ENCODE measurements at regions not wholly inside any gene's neighbourhood (a gene's known extent, or its start where the extent isn't known, plus 50 kb on each side); places are given as distances from the start of the nearest gene placed in this dataset.

- in situ Hi-C loops (cut with MboI; ENCODE audit: low pct_unique_long_range_greater_than_20kb in 2 of 9, low sequenced_read_pairs in 9 of 9, unreplicated experiment in 9 of 9), result no loop called here
- 33 to 80% (median 66%) methylated on average over 1 to 4 of the region's 4 CpGs; no CpG with 5 or more reads in 3 of the 10 experiments for WGBS, 10 experiments
- no peak for ATAC-seq (replicated peaks in 6 of 8)
- Histone ChIP-seq H3K27ac (no peak overlapping the region), H3K4me3 (no peak overlapping the region), H3K4me1 (replicated peaks in 1 of 2) (no peaks in the 10 kb centered on the region)
Measured at GRCh38 chr7:133132906-133133305, 51.0 kb upstream of the CHCHD3 start.

DNA sequence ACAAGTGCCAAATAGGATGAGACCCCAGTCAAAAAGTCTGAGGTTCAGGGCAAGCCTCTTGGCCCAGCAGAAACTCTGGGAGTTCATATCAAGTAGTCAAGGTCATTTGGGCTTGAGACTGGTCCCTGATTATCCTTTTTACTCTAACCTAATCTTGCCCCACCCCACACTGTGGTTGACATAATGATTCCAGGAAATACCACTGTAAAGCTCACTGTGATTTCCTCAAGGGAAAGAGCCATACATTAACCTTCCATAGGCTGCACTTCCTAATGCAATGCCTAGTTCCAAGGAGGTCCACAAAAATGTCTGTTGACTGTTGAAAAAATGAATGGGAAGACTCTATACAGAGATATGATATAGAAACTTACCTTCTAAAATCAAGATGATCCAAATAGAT lies 52.9 kb upstream of the CHCHD3 start:
- H3K4me3 ChIP-seq, result no peak overlapping the region
- in situ Hi-C loops (cut with MboI; ENCODE audit: low pct_unique_long_range_greater_than_20kb in 2 of 9, low sequenced_read_pairs in 9 of 9, unreplicated experiment in 9 of 9), result no loop called here
- ATAC-seq (replicated peaks in 6 of 8), result no peak

DNA sequence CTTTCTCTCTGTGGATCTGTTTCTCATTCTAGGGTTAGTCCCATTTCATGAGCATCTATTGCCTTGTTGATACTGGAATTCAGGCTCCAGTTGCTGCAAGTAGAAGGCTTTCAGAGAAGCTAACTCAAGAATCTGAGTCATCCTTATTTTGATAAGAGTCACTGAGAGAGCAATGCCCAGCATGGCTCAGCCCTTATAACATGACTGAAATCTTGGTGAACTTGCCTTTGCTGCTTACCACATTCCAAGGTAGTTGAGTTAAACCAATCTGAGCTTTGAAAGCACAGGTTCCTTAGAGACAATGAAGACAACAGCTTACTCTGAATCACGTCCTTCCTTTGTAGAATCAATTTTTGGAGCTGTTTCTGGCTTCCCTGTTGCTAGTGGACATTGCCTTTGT lies 53.6 kb upstream of the CHCHD3 start:
- in situ Hi-C loops (cut with MboI; ENCODE audit: low pct_unique_long_range_greater_than_20kb in 2 of 9, low sequenced_read_pairs in 9 of 9, unreplicated experiment in 9 of 9), result no loop called here

More for the DNA sequence above, 52.9 kb upstream of the CHCHD3 start:
- Histone ChIP-seq H3K4me1 (replicated peaks in 1 of 2) (no peaks in the 10 kb centered on the region), H3K27ac (no peak overlapping the region)

DNA sequence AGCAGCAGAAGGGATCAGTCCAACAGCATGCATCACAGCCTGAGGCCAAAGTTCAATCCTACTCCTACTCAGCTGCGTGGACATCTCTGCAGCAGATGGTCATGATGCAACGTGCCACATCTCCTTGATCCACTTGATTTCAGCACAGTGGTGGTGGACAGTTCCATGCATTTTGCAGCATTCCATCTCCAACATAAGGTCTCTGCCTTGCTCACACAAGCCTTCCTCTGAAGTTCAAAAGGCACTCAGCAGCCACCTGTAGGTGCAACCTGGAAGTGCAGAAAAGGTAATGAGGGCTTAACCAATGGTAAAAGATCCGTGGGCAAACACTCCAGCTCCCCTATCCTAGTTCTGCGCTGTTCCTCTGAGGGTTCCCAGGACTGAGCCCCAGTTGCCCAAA lies 57.5 kb upstream of the CHCHD3 start:
- Histone ChIP-seq H3K4me1 (replicated peaks in 1 of 2) (no peaks in the 10 kb centered on the region), H3K4me3 (no peak overlapping the region), H3K27ac (no peak overlapping the region)
- in situ Hi-C loops (cut with MboI; ENCODE audit: low pct_unique_long_range_greater_than_20kb in 2 of 9, low sequenced_read_pairs in 9 of 9, unreplicated experiment in 9 of 9), result no loop called here
- ATAC-seq (replicated peaks in 6 of 8), result peak in 3 of 8 experiments; percentile 88 to 95 (median 92)
- 20 to 100% (median 64%) methylated on average over 1 to 4 of the region's 4 CpGs; no CpG with 5 or more reads in 3 of the 10 experiments for WGBS, 10 experiments

More for the DNA sequence above, 53.6 kb upstream of the CHCHD3 start:
- Histone ChIP-seq H3K4me1 (replicated peaks in 1 of 2) (no peaks in the 10 kb centered on the region), H3K4me3 (no peak overlapping the region), H3K27ac (no peak overlapping the region)
- WGBS, 10 experiments, result 0 to 44% (median 29%) methylated on average over 1 of the region's 1 CpG; no CpG with 5 or more reads in 3 of the 10 experiments
- ATAC-seq (replicated peaks in 6 of 8), result no peak

GRCh38 chr7:133139801-133140200 lies 57.9 kb upstream of the CHCHD3 start:
- Histone ChIP-seq H3K27ac (no peak overlapping the region), H3K4me1 (replicated peaks in 1 of 2) (no peaks in the 10 kb centered on the region), H3K4me3 (no peak overlapping the region)
- ATAC-seq (replicated peaks in 6 of 8), result peak in 2 of 8 experiments; percentile 63 to 84
- WGBS, 10 experiments, result 5 to 92% (median 48%) methylated on average over 1 to 4 of the region's 4 CpGs; no CpG with 5 or more reads in 2 of the 10 experiments
- in situ Hi-C loops (cut with MboI; ENCODE audit: low pct_unique_long_range_greater_than_20kb in 2 of 9, low sequenced_read_pairs in 9 of 9, unreplicated experiment in 9 of 9), result no loop called here

DNA sequence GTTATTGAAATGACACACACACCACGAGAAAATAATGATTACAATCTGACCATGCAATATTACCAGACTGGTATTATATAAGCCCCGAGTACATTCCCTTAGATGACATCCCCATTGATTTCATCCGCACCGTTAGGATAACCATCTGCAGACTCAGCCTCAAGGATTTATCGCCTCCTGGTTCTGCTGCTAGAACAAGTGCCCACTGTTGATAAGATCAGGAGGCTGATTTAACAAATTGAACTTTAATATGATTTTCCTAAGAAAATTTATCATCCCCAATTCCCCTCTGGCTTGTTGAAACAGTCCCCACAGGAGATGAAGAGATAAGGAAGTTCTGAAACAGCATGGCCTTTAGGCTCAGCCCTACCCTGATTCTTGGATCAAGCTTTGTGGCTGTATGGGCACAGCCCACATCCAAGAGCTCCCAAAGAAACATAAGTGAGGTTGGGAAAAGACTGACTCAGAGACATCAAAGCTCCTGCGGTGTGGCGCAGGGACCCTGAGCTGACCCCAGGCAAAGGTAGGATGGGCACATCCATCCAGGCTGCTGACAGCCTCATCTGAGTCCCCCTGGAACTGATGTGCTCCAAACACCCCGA lies 59.2 kb upstream of the CHCHD3 start:
- in situ Hi-C loops (cut with MboI; ENCODE audit: low pct_unique_long_range_greater_than_20kb in 2 of 9, low sequenced_read_pairs in 9 of 9, unreplicated experiment in 9 of 9), result no loop called here
- 0 to 100% (median 68%) methylated on average over 1 to 6 of the region's 8 CpGs; no CpG with 5 or more reads in 2 of the 10 experiments for WGBS, 10 experiments
- no peak for ATAC-seq (replicated peaks in 6 of 8)
- no peaks in the 10 kb centered on the region for H3K4me1 ChIP-seq (replicated peaks in 1 of 2)
- no peak overlapping the region for H3K4me3 ChIP-seq
- no peak overlapping the region for H3K27ac ChIP-seq

GRCh38 chr7:133150760-133151159 lies 68.9 kb upstream of the CHCHD3 start:
- no peaks in the 10 kb centered on the region for H3K4me1 ChIP-seq (replicated peaks in 1 of 2)
- in situ Hi-C loops (cut with MboI; ENCODE audit: low pct_unique_long_range_greater_than_20kb in 2 of 9, low sequenced_read_pairs in 9 of 9, unreplicated experiment in 9 of 9), result no loop called here
- no peak overlapping the region for H3K27ac ChIP-seq
- ATAC-seq (replicated peaks in 6 of 8), result no peak
- 0 to 100% (median 40%) methylated on average over 1 to 3 of the region's 3 CpGs; no CpG with 5 or more reads in 1 of the 10 experiments for WGBS, 10 experiments
- no peak overlapping the region for H3K4me3 ChIP-seq

DNA sequence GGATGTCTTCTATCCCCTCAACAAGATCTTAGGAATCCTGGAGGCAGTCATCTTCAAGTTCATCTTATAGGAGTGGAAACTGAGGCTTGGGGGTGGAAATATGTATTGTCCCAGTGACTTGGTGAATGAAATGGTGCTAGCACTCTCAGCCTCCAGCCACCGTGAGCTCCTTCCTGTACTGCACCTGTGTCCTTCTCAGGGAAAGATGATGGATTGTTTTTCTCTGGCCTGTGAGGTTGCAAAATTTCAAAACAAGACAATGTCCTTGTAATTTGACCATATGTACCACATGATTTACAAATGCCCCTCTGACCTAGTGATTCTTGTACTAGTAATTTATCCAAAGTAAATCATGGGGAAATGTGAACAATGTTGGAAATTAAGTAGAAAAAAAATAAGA lies 71.0 kb upstream of the CHCHD3 start:
- no peak overlapping the region for H3K4me3 ChIP-seq
- in situ Hi-C loops (cut with MboI; ENCODE audit: low pct_unique_long_range_greater_than_20kb in 2 of 9, low sequenced_read_pairs in 9 of 9, unreplicated experiment in 9 of 9), result no loop called here
- H3K27ac ChIP-seq, result no peak overlapping the region
- 33 to 100% (median 60%) methylated on average over 1 of the region's 1 CpG; no CpG with 5 or more reads in 4 of the 10 experiments for whole genome bisulfite sequencing, 10 experiments
- ATAC-seq (replicated peaks in 6 of 8), result peak in 3 of 8 experiments; percentile 32 to 61 (median 50)
- H3K4me1 ChIP-seq (replicated peaks in 1 of 2), result no peaks in the 10 kb centered on the region

DNA sequence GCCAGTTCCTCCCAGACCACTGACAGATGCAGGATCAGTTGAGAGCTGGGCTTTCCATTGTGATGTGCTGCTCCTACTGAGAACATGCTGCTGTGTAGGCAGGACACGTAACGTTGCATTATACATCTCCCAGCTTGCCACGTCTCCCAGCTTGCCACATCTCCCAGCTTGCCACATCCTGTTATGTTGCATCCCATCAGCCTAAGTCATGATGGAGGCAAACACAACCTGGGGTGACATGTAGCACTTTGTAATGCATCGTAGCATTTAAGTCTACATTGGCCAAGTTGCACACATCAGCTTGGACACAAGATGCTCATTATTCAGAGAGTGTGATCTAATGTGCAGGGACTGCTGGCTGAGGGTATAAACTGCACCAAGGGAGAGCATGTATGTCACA lies 73.3 kb upstream of the CHCHD3 start:
- Histone ChIP-seq H3K4me1 (replicated peaks in 1 of 2) (no peaks in the 10 kb centered on the region), H3K4me3 (no peak overlapping the region), H3K27ac (no peak overlapping the region)
- in situ Hi-C loops (cut with MboI; ENCODE audit: low pct_unique_long_range_greater_than_20kb in 2 of 9, low sequenced_read_pairs in 9 of 9, unreplicated experiment in 9 of 9), result no loop called here
- ATAC-seq (replicated peaks in 6 of 8), result no peak
- 20 to 67% (median 58%) methylated on average over 1 to 2 of the region's 4 CpGs; no CpG with 5 or more reads in 7 of the 10 experiments for WGBS, 10 experiments

DNA sequence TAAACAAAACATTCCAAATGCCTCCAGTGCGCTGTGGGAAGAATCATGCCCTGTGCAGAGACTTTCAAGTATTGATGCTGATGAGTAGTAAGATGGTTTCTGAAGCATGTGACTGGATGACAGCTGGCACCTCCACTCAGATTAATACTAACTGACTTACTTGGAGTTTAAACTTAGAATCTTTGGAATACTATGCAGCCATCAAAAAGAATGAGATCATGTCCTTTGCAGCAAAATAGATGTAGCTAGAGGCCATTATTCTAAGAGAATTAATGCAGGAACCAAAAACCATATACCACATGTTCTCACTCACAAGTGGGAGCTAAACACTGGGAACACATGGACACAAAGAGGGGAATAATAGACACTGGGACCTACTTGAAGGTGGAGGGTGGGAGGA lies 73.8 kb upstream of the CHCHD3 start:
- ATAC-seq (replicated peaks in 6 of 8), result no peak
- in situ Hi-C loops (cut with MboI; ENCODE audit: low pct_unique_long_range_greater_than_20kb in 2 of 9, low sequenced_read_pairs in 9 of 9, unreplicated experiment in 9 of 9), result no loop called here
- Histone ChIP-seq H3K4me1 (replicated peaks in 1 of 2) (no peaks in the 10 kb centered on the region), H3K27ac (no peak overlapping the region), H3K4me3 (no peak overlapping the region)
- WGBS, 10 experiments, result 83 to 100% (median 94%) methylated on average over 1 of the region's 1 CpG; no CpG with 5 or more reads in 6 of the 10 experiments

- no peak overlapping the region for H3K27ac ChIP-seq
- H3K4me1 ChIP-seq (replicated peaks in 1 of 2), result no peaks in the 10 kb centered on the region
- 60 to 100% (median 86%) methylated on average over 1 of the region's 1 CpG; no CpG with 5 or more reads in 3 of the 10 experiments for WGBS, 10 experiments
- ATAC-seq (replicated peaks in 6 of 8), result no peak
- in situ Hi-C loops (cut with MboI; ENCODE audit: low pct_unique_long_range_greater_than_20kb in 2 of 9, low sequenced_read_pairs in 9 of 9, unreplicated experiment in 9 of 9), result no loop called here
- H3K4me3 ChIP-seq, result no peak overlapping the region
Measured at GRCh38 chr7:133157045-133157444, 75.2 kb upstream of the CHCHD3 start.

DNA sequence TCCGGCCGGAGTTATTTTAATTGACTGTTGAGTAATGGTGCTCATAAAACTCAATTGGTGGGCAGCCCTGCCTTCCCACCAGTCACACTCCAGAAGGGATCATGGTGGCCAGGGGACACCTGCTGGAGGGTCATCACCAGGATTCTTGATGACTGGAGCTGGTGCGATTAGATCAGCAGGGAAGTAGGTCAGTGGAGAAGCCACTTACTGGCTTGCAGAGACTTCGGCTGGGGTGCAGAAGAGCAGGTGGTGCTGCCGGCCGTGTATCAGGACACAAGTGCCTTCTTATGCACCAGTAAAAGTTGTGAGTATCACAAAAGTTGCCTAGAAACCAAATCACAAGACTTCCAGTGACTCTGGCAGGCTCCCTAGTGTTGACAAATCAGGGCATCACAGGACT lies 82.6 kb upstream of the CHCHD3 start:
- in situ Hi-C loops (cut with MboI; ENCODE audit: low pct_unique_long_range_greater_than_20kb in 2 of 9, low sequenced_read_pairs in 9 of 9, unreplicated experiment in 9 of 9), result no loop called here
- Histone ChIP-seq H3K4me1 (replicated peaks in 1 of 2) (peaks cover 0 to 8% of the 10 kb centered on the region in 2 donors), H3K4me3 (no peak overlapping the region), H3K27ac (no peak overlapping the region)
- WGBS, 10 experiments, result 34 to 88% (median 52%) methylated on average over 1 to 6 of the region's 6 CpGs; no CpG with 5 or more reads in 3 of the 10 experiments
- peak in 4 of 8 experiments; percentile 35 to 60 (median 52) for ATAC-seq (replicated peaks in 6 of 8)

- in situ Hi-C loops (cut with MboI; ENCODE audit: low pct_unique_long_range_greater_than_20kb in 2 of 9, low sequenced_read_pairs in 9 of 9, unreplicated experiment in 9 of 9), result no loop called here
- no peak overlapping the region for H3K27ac ChIP-seq
- 29 to 100% (median 82%) methylated on average over 1 to 2 of the region's 2 CpGs; no CpG with 5 or more reads in 2 of the 10 experiments for WGBS, 10 experiments
- H3K4me1 ChIP-seq (replicated peaks in 1 of 2), result peaks cover 0 to 8% of the 10 kb centered on the region in 2 donors
- H3K4me3 ChIP-seq, result no peak overlapping the region
- ATAC-seq (replicated peaks in 6 of 8), result no peak
Measured at GRCh38 chr7:133165001-133165400, 83.1 kb upstream of the CHCHD3 start.

DNA sequence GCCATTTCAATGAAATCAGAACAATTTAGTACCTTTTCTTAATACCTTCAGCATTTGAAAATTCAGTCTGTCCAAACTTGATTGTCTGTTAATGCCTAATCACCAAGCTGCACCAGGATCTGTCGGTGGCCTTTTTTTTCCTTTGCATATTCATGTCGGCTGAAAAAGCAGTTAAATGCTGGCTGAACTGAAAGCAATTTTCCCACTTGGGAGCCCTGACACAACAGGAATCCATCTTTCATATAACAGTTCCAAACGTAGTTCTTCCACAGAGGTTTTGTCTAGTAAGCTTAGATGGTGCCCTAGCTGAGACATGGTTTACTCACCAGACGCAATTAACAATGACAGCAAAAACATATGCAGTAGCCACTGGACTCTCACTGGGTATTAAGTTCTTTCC lies 83.6 kb upstream of the CHCHD3 start:
- Histone ChIP-seq H3K27ac (no peak overlapping the region), H3K4me3 (no peak overlapping the region), H3K4me1 (replicated peaks in 1 of 2) (peaks cover 0 to 8% of the 10 kb centered on the region in 2 donors)
- in situ Hi-C loops (cut with MboI; ENCODE audit: low pct_unique_long_range_greater_than_20kb in 2 of 9, low sequenced_read_pairs in 9 of 9, unreplicated experiment in 9 of 9), result no loop called here
- peak in 1 of 8 experiments; percentile 10 for ATAC-seq (replicated peaks in 6 of 8)
- 16 to 75% (median 48%) methylated on average over 2 to 4 of the region's 4 CpGs; no CpG with 5 or more reads in 4 of the 10 experiments for WGBS, 10 experiments

Measured in motor neuron (in vitro differentiated cells).